B cell (primary cell): ENCODE measurements at regions not wholly inside any gene's neighbourhood (a gene's known extent, or its start where the extent isn't known, plus 50 kb on each side); places are given as distances from the start of the nearest gene placed in this dataset.

Source experiments
- CTCF ChIP-seq: fragments of 200-600 bp; IDR thresholded peaks from one replicate; pipeline ENCODE4 v1.8.0; 2022; ENCODE audit warnings: antibody characterized with exemption, mild to moderate bottlenecking
- EZH2 ChIP-seq: IDR thresholded peaks from 2 replicates; pipeline ENCODE4 v1.6.1; 2012; ENCODE audit warnings: borderline replicate concordance, low read depth, mild to moderate bottlenecking, moderate library complexity, low read length; ENCODE audit not compliant: insufficient read depth, poor library complexity, severe bottlenecking

GRCh38 chr19:28435551-28436271 is 777.2 kb downstream of the UQCRFS1 start:
- no peak for TF ChIP-seq CTCF
- TF ChIP-seq EZH2: no peak
